NCI-H226 (cell line): ENCODE measurements at regions not wholly inside any gene's neighbourhood (a gene's known extent, or its start where the extent isn't known, plus 50 kb on each side); places are given as distances from the start of the nearest gene placed in this dataset.

ENCODE experiments used
- DNase-seq: peaks from one replicate; pipeline ENCODE4 v3.0.0-alpha.2; 2015

- DNase-seq, result no peak
These were observed 946.7 kb downstream of the ZPLD1 start for GRCh38 chr3:103381296-103382079.

DNA sequence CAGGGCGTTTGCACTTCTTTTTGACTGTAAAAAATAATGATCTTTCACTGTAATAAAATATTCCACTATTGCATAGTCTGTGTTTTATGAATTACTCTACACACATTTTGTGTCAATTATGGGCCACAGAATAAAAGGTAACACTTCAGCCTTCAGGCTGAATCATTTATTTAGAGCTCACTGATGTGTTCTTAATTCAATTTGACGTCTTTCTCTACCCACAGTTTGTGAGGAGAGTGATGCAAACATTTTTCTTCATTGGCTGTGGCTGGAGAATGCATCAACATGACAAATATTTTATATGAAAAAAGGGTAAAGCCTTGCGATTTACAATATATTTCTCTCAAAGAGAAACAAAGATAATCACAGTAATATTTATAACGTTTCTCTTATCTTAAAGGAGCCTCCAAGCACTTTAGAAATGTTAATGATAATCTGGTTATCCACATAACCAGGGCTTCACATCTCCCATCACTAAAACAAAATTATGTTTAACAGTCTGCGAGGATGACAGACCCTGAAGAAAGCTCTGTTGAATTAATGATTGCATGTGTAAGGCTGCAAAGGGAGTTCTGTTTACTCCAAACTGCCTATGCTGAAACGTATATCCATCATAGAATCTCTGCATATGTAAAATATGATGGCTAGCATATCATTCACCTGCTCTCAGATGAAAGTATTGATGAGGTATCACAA, 951.3 kb downstream of the ZPLD1 start:
- DNase-seq, result no peak

DNA sequence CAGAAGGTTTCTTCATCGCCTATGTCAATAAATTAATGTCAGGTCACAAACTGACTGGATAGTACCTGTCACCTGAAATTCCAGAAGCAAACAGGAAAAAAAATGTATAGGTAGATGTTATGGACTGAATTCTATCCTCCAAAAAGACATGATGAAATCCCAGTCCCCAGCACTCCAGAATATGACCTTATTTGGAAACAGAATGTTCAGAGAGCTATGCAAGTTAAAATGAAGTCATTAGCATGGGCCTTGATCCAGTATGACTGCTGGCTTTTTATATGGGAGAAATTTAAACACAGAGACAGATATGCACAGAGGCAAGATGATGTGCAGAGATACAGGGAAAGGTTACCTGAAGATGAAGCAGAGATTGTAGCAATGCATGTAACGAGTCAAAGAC, 953.4 kb downstream of the ZPLD1 start:
- DNase-seq, result no peak

- DNase-seq, result no peak
These were observed 954.5 kb downstream of the ZPLD1 start for GRCh38 chr3:103389356-103389755.

DNA sequence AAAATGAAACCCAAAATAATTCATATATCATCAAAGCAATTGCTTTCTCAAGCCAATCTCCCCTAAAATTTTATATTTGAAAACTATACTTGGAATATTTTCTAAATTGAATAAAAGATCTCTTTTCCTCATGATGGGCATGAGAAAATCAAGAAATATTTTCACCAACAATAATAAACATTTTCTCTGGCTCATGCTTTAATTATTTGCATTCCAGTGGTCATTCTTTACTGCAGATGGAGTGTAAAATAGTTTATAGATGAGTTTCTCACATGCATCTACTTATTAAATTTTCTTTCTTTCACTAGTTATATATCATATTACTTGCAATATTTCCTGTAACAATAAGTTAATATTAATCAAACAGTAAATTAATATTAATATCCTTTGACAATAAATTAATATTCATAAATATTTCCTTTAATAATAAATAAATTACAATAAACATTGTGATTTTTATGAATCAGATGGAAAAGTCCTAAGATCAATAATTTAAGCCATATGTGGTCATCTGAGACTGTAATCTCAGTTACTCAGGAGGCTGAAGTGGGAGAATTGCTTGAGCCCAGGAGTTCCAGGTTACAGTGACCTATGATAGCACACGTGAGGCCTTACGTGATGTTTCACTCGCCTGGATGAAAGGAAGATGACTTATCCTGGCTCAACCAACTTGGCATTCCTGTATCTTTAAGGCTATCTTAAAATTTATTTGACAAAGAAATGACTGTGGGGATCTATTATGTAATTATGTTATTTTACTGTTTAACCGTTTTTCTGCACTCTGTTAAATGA, 958.8 kb downstream of the ZPLD1 start:
- peak; percentile 25 for DNase-seq

- DNase-seq, result no peak
These were observed 968.4 kb downstream of the ZPLD1 start for GRCh38 chr3:103403191-103403590.

GRCh38 chr3:103406320-103406850, 971.6 kb downstream of the ZPLD1 start:
- DNase-seq, result no peak

- DNase-seq, result no peak
These were observed 975.4 kb downstream of the ZPLD1 start for GRCh38 chr3:103410231-103410630.

DNA sequence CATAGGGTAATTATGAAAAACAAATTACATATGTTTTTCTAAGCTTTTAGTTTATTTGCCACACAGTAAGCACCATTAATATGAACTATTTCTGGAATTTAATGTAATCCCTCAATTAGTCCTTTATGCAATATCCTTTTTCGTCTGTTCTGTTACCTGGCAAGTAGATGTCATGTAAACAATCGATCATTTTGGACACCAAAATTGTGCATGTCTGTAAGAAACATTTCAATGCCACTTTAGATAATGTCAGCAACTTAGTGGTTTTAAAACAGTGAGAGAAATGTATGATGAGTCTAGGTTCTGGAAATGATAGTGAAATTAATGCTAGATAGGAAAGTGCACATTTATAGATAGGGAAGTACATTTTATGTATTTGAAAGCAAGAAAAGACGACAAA, 986.6 kb downstream of the ZPLD1 start:
- DNase-seq, result no peak

GRCh38 chr3:103437883-103438282, 1003.1 kb downstream of the ZPLD1 start:
- no peak for DNase-seq

- peak; percentile 26 for DNase-seq
These were observed 1005.9 kb downstream of the ZPLD1 start for GRCh38 chr3:103440539-103441203.

GRCh38 chr3:103446953-103447629, 1012.3 kb downstream of the ZPLD1 start:
- no peak for DNase-seq

DNA sequence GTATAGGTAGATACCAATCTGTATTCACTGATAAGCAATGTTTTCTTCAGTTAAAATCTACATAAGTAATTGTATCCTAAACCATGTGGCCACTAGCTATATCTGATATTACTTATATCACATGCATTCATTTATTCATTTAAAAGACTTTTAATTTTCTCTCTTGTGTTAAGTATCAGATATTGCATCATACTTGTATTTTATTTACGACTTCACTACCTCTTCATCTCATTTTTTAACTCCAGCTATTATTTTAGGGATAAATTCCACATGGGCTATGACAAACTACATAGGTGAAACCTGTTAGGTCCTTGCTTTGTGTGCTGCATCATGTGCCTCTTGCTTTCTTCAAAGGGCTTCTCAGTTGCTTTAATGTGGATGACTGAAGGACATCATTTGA, 1018.3 kb downstream of the ZPLD1 start:
- no peak for DNase-seq

DNA sequence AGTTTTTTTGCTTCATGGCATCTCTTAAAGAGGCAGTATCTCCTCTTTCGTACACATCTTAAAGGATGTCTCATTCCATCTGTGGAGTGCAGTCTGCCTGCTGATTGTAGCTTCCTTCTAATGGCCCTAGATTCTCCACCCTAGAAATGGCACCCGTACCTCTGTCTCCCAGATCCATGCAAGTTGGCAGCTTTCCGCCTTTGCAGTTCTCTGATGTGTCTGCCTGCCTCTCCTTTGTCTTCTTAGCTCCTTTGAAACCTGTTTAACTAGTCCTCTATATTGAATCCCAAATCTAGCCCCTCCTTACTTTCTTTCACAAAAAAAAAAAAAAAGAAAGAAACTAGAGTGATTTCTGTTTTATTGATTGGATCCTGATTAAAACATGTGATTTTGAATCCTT, 1025.0 kb downstream of the ZPLD1 start:
- DNase-seq, result no peak

GRCh38 chr3:103470498-103470897, 1035.7 kb downstream of the ZPLD1 start:
- no peak for DNase-seq

DNA sequence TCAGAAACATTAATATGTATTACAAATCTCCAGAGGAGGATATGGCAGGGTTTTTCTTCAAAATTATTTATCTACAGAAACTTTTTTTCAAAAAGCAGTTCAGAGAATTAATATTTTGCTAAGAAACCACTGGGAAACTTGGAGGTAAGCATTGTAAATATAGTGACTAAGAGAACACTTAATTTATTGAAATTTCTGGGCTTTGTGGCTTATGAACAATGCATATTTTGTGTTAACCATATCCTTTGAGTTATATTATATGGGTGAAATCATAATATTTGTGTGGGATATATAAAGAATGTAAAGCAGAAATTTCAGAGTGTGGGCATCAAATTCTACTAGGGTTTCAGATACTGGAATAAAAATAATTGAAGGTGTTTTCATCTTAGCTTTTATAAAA, 1059.2 kb downstream of the ZPLD1 start:
- no peak for DNase-seq

GRCh38 chr3:103494512-103494911, 1059.7 kb downstream of the ZPLD1 start:
- DNase-seq, result no peak

- no peak for DNase-seq
These were observed 1060.4 kb downstream of the ZPLD1 start for GRCh38 chr3:103495186-103495585.

DNA sequence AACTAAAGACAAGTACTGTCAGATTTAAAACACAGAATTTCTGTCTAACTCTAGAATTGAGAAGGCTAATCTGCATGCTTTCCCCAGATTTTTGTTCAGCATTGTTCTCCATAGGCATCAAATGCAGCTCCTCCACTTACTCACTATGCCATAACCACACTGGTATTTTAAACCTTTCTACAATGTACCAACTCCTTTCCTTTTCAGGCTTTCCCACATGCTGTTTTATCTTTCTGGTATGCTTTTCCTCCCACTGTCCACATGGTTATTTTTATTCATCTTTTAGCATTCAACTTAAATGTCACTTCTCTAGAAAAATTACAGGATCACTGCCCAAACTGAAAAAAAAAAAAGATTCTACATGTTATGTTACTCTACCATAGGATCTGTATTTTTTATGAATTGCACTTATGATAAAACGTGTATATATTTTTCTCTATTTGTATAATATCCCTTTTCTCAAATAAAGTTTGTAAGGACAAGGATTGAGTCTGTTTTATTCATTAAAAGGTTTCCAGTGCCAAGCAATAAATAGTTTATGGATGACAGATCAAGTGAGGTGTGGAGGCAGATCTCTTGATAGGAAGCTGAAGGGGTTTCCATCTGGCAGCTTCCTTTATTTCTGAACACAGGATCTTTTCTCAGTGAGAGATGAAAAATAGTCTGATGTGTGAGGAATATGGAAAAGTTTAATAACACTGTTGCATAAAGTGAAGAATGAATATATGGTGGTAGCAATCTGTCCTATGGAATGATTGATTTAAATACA, 1064.5 kb downstream of the ZPLD1 start:
- DNase-seq, result peak; percentile 91

DNA sequence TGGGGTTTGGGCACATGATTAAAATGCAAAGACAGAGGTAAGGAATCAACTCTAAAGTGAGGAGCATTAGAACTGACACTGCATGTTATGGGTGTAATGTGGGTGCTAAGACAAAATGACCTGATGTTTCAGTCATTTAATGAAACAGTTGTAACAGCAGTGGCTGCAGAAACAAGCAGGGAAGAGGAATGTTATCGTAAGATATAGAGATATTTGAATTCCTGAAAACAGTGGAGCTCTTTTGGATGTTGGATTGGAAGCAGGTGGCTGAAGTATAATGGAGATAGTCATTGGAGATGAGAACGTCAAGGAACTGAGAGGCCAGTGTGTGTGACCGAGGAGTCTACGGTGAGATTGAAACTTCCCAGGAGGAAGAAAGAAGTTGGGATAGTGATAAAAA, 1065.2 kb downstream of the ZPLD1 start:
- DNase-seq, result no peak

DNA sequence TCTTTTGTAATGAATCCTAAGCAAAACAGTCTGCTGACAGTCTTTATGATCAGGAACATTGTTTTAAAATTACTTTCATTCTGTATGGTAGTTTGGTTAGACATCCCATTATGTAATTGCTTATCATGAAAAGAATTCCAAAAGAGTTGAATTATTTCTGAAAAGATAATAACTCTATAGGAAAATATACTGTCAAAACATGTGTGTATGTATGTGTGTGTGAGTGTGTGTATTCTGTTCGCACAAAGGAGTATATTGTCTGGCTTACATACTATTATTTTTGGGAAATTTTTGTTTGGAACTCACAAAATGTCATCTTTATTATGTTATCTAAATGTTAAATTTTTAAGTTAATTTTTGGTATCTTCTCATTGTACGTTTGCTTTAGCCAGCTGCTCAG, 1075.9 kb downstream of the ZPLD1 start:
- DNase-seq, result no peak

GRCh38 chr3:103511891-103512290, 1077.1 kb downstream of the ZPLD1 start:
- DNase-seq, result no peak
